LNCAP (cell line): ENCODE measurements at regions not wholly inside any gene's neighbourhood (a gene's known extent, or its start where the extent isn't known, plus 50 kb on each side); places are given as distances from the start of the nearest gene placed in this dataset.

ENCODE experiments used
- TF ChIP-seq, protein P1 (sequence below): fragments of 450-650 bp; IDR thresholded peaks from 2 replicates; pipeline ENCODE4 v1.5.1; 2017; ENCODE audit warnings: mild to moderate bottlenecking

DNA sequence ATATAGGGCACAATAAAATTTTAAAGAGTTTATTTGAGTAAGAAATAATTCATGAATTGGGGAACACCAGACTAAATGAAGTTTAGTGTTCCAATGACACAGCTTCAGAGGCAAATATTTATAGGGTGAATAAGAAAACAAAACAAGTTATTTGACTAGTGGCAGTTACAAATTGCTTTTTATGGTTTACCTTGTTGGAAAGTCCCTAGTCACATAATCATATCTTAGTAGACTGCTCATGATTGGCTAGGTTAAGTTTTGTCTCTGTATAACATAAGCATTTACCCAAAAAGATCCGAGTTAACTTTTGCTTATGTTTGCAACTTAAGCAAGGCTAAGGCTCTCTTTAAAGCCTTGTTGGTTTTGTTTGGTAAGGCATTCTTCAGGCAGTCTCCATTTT, 224.7 kb upstream of the MIR17HG start:
- TF ChIP-seq, protein P1, sequence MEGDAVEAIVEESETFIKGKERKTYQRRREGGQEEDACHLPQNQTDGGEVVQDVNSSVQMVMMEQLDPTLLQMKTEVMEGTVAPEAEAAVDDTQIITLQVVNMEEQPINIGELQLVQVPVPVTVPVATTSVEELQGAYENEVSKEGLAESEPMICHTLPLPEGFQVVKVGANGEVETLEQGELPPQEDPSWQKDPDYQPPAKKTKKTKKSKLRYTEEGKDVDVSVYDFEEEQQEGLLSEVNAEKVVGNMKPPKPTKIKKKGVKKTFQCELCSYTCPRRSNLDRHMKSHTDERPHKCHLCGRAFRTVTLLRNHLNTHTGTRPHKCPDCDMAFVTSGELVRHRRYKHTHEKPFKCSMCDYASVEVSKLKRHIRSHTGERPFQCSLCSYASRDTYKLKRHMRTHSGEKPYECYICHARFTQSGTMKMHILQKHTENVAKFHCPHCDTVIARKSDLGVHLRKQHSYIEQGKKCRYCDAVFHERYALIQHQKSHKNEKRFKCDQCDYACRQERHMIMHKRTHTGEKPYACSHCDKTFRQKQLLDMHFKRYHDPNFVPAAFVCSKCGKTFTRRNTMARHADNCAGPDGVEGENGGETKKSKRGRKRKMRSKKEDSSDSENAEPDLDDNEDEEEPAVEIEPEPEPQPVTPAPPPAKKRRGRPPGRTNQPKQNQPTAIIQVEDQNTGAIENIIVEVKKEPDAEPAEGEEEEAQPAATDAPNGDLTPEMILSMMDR = no peak

DNA sequence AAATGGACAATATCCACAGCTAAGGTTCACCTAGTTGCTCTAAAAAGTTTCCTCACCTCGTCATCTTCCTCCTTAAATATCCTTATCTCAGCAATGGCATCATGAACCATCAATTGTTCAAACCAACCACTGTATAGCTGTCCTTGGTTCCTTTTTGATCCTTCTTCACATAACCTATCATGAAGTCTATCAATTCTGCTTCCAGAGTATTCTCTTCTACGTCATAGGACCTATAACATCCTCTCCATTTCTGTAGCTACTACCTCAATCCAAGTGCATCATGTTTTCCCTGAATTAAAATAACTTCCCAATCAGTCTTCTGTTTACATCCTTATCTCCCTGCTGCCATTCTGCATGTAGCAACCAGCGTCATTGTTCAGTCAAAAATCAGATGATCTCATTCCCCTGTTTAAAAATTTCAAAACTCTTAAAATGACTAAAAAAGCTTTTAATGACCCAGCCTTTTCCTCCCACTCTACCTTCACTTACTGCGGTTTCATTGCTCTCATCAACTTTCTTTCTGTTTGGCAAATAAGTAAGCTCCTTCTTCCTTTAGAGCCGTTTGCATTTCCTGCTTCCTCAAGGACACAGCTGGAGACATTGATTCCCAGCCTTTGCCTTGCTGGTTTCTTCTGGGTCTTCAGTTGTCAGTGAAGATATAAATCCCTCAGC, 223.9 kb upstream of the MIR17HG start:
- TF ChIP-seq, protein P1 = no peak

DNA sequence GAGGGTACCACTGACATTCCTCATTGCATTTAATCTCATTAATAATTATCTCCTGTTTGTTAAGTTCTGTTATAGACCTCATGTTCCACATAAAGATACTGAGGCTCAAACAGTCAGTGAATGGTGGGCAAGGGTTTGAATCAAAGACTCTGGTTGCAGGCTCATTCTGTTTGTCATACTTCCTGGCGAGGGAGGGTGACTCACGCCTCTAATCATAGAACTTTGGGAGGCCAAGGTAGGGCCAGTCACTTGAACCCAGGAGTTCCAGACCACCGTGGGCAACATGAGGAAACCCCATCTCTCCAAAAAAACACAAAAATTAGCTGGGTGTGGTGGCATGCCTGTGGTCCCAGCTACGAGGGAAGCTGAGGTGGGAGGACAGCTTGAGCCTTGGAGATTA, 220.7 kb upstream of the MIR17HG start:
- TF ChIP-seq, protein P1 = no peak

DNA sequence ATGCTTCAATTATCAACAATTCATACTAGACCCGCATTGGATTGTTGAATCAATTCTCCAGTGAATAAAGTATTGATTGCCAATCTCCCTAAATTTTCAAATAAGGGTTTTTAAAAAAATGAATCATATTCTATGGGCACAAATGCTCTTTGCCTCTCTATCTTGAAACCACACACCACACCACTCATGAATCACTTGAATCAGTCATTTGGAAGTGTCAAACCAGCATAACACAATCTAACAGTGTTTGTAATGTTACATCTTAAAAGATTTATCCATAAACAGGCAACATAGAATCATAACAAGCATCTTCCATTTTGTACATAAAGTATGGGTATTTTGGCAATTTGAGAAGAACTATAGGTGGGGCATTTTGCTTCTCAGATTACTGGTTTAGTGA, 219.5 kb upstream of the MIR17HG start:
- TF ChIP-seq, protein P1 = no peak

DNA sequence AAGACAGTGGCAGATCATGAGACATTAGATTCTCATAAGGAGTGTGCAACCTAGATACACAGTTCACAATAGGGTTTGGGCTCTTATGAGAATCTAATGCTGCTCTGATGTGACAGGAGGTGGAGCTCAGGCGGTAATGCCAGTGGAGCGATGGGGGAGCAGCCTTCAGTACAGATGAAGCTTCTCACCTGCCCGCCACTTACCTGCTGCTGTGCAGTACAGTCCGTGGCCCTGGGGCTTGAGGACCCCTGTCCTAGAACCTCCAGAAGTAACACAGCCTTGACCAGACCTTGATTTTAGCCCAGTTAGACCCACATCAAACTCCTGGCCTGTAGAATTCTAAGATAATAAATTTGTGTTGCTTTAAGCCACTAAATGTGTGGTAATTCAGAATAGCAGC, 215.1 kb upstream of the MIR17HG start:
- TF ChIP-seq, protein P1 = no peak

DNA sequence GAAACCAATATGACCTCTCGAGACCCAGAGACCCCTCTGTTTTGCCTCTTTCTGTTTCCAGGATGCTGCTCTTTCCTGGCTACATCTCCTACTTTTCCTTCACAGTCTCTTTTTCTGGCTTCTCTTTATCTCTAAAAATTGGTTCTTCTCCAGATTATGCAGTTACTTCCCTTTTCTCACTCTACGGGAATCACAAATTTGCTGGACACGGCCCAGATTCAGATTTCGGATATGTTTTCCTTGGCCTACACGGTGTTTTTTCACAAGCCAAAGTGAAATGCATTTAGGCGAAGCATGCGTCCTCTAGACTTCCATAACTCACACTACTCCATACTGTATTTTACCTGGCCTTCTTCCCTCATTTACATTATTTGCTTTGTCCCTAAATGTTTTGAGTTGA, 214.7 kb upstream of the MIR17HG start:
- TF ChIP-seq, protein P1 = no peak

DNA sequence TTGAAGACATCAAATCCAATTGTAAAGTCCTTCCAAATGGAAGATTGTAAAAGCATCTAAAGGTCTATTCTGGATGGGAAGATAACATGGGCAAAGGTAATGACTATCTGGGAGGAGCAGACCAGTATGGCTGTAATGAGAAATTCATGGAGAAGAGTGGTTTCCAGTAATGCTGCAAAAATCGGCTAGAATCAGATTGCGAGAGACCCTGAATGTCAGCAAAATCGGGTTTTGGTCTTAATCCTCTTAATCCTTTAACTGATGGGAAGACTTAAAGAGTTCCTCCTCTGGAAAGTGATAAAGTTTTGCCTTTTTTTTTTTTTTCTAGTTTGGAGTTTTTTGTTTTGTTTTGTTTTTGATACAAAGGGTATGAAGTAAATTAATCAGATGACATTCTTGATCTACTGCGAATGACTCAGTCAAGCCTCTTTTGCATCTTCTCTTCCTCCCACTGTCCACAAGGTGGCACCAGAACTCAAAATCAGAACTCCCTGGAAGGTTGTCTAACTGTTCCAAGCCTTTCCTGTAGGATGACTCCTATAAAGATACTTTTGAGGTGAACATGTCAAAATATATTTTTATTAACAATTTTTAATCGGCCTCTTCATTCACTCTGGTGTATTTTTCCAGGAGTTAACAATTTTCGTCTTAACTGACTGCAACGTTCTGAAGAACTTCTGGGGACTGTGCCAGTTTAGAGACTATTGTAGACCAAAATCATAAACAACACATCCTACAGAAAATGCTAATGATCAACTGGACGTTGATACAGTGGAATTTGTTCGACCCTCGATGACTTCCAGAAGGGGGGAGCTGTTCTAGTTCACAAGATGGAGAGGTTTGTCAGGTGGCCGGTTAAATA, 213.3 kb upstream of the MIR17HG start:
- TF ChIP-seq, protein P1 = peak; percentile 72
